ENCODE measurements at regions not wholly inside any gene's neighbourhood (a gene's known extent, or its start where the extent isn't known, plus 50 kb on each side); places are given as distances from the start of the nearest gene placed in this dataset.
A peak's percentile ranks its signal among the peaks of the same experiment; 100 is the strongest.

DNA sequence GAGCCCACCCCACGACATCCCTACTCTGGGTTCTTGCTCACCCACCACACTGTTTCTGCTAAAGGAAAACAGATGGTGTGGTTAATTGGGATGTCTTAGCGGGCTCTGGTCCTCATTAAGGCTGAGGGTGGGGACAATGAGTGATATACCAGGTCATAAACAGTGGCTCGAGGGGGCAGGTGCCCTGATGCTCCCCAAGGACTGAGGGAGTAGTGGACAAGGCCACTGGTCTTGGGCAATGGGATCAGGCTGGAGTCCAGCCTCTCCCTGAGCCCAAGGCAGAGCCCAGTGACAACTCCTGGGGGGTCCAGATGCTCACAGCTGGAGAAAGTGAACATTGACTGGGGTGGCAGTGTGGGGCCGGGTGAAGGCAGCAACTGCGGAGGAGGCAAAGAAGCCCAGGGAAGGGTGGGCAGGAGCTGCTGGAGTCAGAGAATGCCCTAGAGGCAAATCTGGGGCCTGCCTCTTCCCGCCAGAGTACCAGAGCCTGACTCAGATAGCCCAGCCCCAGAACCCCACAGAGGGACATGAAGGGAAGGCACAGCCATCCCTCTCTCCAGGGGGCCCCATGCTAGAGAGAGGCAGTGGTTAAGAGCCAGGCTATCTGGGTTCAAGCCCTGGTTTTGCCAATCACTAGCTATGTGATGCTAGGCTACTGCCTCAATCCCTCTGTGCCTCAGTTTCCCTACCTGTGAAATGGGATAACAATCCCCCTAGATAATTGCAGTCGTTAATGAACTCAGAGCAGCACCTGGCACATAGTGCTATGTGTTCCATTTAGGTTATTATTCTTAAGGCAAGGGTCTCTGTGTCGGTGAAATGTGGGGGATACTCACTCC is 72.3 kb downstream of the MRPL14 start:
- H3K27ac Mint-ChIP-seq = no peak overlapping the region
- H3K4me3 Mint-ChIP-seq (ENCODE audit: low read depth) = no peak overlapping the region
- peaks cover 24% of the 10 kb centered on the region for H3K4me1 Mint-ChIP-seq (ENCODE audit: low read depth)
- intact Hi-C loops (cut with micrococcal nuclease) = loop anchor here (5.0 kb wide), 1 partner anchor 53 kb away; no protein-coding TSS in a partner anchor
- DNase-seq (ENCODE audit: low spot score) = no peak
- H3K27me3 Mint-ChIP-seq (ENCODE audit: low read depth) = no peaks in the 10 kb centered on the region
- no peaks in the 10 kb centered on the region for H3K9me3 Mint-ChIP-seq
- H3K36me3 Mint-ChIP-seq (ENCODE audit: low read depth) = no peaks in the 10 kb centered on the region

DNA sequence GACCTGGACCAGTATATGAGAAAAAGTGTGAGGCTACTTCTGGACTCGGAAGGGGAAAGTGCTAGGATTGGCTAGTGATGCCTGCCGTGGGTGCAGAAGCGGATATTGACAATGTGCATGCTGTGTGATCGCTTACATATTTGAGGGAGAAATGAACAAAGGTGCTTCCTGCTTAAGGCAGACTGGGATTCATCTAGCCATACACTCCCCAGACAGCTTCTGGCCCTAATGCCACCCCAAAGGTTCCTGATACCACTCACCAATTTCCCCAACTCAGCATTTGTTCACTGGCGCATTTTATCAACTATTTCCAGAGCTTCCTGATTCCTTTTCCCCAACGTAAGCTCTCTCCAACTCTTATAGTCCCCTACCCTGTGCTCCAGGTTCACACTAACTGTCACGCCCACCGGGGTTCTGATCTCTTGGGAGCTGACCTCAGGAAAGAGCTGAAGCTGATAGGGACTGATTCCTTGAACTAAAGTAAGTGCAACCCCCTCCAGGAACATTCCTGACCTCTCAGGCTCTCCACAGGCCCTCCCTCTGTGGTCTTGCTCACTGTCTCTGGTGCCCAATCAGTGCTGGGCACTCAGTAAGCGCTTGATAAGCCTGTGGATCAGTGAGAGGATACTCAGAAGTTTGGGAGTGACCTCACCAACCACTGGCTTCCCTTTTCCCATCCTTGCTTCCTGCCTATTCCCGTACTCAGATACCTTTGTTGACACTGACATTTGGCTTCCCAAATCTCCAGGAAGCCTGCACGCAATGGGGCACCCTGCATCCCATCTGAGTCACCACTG is 73.3 kb downstream of the MRPL14 start:
- Mint-ChIP-seq H3K9me3 (no peaks in the 10 kb centered on the region), H3K4me3 (ENCODE audit: low read depth) (no peak overlapping the region), H3K27me3 (ENCODE audit: low read depth) (no peaks in the 10 kb centered on the region), H3K27ac (no peak overlapping the region), H3K36me3 (ENCODE audit: low read depth) (no peaks in the 10 kb centered on the region), H3K4me1 (ENCODE audit: low read depth) (peaks cover 29% of the 10 kb centered on the region)
- intact Hi-C loops (cut with micrococcal nuclease) = no loop called here
- DNase-seq (ENCODE audit: low spot score) = no peak

DNA sequence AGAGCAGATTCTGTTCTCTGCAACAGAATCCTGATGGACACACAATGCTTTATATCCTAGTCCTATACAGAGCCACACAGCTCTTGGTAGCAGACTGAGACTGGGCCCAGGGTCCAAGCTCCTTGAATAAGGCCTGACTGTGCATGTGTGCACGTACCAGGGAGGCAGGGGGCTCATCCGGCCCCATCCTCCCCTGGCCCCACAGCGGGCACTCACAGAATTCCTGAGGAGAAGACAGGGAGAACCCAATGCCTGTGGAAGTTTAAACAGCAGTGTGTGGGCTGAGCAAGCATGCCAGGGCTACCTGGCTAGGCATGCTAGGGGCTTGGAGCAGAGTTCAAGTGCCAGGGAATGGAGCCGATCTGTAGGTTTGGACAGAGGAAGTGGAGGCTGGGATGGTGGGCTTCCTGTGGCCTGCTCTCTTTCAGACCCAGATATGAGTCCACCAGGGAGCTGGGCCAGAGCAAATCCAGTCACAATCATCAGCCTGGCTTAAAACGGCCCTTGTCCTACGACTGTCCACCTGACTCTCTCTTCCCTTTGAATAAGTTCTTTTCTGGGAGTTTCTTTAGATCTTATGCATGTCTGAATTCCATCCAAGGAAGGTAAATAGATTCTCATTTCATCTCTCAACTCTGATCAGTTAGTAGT is 74.0 kb downstream of the MRPL14 start:
- intact Hi-C loops (cut with micrococcal nuclease) = no loop called here
- H3K27ac Mint-ChIP-seq = no peak overlapping the region

DNA sequence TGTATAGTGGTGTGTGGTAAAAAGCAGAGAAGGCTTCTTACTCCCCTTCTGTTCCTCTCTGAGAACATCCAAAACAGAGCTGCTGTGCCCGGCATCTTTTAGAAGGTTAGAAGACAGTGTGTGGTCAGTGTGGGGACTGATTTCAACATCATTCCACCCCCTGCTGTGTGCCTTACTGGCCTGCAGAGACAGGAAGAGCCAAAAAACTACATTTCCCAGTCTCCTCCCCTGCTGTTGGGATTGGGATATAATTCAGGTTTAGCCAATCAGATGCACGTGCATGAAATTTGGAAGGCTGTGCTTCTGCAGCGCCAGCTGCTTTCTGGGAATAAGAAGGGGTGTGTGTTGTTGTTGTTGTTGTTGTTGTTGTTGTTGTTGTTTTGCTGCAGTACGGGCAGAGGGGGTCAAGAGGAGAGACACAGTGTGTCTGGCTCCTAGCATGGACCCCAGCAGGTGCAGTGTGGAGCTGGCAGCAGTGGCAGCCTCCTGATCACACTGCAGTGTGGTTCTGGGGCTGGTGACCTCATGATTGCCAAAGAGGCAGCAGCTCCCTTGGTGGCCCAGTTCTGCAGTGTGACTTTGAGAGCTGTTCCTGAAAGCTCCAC is 74.7 kb downstream of the MRPL14 start:
- intact Hi-C loops (cut with micrococcal nuclease) = no loop called here
- no peak for DNase-seq (ENCODE audit: low spot score)
- no peak overlapping the region for H3K27ac Mint-ChIP-seq
- no peaks in the 10 kb centered on the region for H3K36me3 Mint-ChIP-seq (ENCODE audit: low read depth)
- H3K4me1 Mint-ChIP-seq (ENCODE audit: low read depth) = peaks cover 23% of the 10 kb centered on the region
- no peak overlapping the region for H3K4me3 Mint-ChIP-seq (ENCODE audit: low read depth)
- no peaks in the 10 kb centered on the region for H3K27me3 Mint-ChIP-seq (ENCODE audit: low read depth)
- H3K9me3 Mint-ChIP-seq = no peaks in the 10 kb centered on the region

More for the DNA sequence above, 74.0 kb downstream of the MRPL14 start:
- Mint-ChIP-seq H3K4me1 (ENCODE audit: low read depth) (peaks cover 28% of the 10 kb centered on the region), H3K27me3 (ENCODE audit: low read depth) (no peaks in the 10 kb centered on the region), H3K36me3 (ENCODE audit: low read depth) (no peaks in the 10 kb centered on the region), H3K9me3 (no peaks in the 10 kb centered on the region), H3K4me3 (ENCODE audit: low read depth) (no peak overlapping the region)
- DNase-seq (ENCODE audit: low spot score) = no peak

DNA sequence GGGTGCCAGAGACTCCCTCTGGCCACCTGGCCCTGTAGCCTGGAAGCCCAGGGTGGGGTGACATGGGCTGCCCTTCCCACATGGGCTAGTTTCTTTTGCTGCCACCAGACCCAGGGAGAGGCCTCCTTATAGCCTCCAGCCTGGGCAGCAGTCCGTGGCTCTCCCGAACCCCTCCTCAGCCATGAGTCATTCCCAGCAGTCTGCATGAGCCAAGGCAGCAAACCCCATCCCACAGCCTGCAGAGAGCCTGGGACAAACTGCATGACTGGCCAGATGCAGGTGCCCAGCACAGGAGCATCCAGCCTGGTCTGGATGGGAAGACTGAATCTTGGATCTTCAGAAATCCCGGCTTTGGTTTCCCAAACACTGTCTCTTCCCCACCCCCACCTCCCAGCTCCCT is 75.7 kb downstream of the MRPL14 start:
- Mint-ChIP-seq H3K9me3 (no peaks in the 10 kb centered on the region), H3K27me3 (ENCODE audit: low read depth) (no peaks in the 10 kb centered on the region), H3K36me3 (ENCODE audit: low read depth) (no peaks in the 10 kb centered on the region), H3K4me3 (ENCODE audit: low read depth) (no peak overlapping the region), H3K4me1 (ENCODE audit: low read depth) (peaks cover 25% of the 10 kb centered on the region), H3K27ac (no peak overlapping the region)
- intact Hi-C loops (cut with micrococcal nuclease) = no loop called here
- no peak for DNase-seq (ENCODE audit: low spot score)

DNA sequence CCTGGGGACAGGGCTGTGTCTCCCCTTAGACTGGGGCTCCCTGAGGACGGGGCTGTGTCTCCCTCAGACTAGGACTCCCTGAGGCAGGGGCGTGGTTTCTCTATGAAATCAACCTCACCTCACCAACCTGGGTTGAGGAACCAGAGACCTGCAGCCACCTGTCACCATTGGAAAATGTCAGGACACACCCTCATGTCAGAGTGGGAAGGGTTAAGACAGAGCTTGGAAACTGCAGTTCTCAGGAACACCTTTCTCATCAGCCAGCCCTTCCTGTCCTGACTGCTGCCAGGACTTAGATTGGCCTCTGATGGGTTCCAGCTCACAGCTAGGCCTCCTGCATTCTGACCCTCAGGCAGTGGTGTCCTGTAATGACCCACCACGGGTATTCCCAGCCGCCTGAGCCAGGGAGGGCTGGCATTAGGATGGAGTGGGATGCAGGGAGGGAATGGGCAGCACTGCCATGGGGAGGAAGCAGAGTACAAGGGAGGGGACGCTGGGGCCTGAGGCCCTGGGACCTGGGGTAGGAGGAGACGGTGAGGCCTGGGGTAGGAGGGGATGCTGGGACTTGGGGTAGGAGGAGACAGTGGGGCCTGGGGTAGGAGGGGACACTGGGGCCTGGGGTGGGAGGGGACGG is 76.3 kb downstream of the MRPL14 start:
- DNase-seq (ENCODE audit: low spot score) = no peak
- Mint-ChIP-seq H3K4me1 (ENCODE audit: low read depth) (peaks cover 25% of the 10 kb centered on the region), H3K9me3 (no peaks in the 10 kb centered on the region), H3K27me3 (ENCODE audit: low read depth) (no peaks in the 10 kb centered on the region), H3K36me3 (ENCODE audit: low read depth) (no peaks in the 10 kb centered on the region), H3K4me3 (ENCODE audit: low read depth) (no peak overlapping the region), H3K27ac (no peak overlapping the region)
- intact Hi-C loops (cut with micrococcal nuclease) = no loop called here

DNA sequence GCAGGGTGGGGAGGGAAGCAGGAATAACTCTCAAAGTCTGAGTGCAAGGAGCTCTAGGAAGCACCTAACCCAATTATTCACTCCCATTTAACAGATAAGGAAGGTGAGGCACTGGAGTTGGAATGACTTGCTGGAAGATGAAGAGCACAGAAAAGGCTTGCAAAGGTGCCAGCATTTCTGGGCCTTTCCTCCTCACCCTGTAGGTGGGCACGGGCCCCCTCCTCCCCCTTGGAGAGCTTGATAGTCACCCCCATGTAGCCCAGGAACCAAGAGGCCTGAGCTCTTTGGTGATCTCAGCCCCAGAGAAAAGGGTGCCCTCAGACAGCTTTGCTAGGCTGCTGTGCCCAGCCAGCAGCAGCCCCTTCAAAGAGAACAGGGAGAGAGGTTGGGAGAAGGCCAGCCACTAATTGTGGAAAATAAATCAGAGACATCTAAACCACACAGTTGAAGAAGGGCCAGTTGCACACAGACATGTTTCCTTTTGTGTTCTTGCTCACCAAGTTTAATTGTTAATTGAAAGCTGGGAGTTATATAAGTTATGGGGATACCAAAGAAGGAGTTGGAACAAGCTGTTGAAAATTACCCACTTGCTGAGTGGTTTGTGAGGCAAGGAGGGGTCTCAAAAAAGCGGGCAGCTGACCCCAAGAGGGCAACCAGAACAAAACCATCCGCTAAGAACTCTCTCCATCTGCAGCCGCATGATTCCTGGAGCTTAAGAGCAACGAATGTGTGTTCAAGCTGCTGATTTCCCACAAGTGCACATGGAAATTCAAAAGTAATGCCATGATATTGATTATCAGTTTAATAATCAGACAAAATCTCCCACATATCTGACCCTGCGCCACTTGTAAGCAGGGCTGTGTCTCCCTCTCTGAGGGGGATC is 77.0 kb downstream of the MRPL14 start:
- Mint-ChIP-seq H3K36me3 (ENCODE audit: low read depth) (no peaks in the 10 kb centered on the region), H3K9me3 (no peaks in the 10 kb centered on the region), H3K27me3 (ENCODE audit: low read depth) (no peaks in the 10 kb centered on the region), H3K4me3 (ENCODE audit: low read depth) (no peak overlapping the region), H3K4me1 (ENCODE audit: low read depth) (peaks cover 25% of the 10 kb centered on the region), H3K27ac (no peak overlapping the region)
- no peak for DNase-seq (ENCODE audit: low spot score)
- intact Hi-C loops (cut with micrococcal nuclease) = loop anchor here (1.0 to 2.0 kb wide), 2 partner anchors 8 to 25 kb away; no protein-coding TSS in a partner anchor

DNA sequence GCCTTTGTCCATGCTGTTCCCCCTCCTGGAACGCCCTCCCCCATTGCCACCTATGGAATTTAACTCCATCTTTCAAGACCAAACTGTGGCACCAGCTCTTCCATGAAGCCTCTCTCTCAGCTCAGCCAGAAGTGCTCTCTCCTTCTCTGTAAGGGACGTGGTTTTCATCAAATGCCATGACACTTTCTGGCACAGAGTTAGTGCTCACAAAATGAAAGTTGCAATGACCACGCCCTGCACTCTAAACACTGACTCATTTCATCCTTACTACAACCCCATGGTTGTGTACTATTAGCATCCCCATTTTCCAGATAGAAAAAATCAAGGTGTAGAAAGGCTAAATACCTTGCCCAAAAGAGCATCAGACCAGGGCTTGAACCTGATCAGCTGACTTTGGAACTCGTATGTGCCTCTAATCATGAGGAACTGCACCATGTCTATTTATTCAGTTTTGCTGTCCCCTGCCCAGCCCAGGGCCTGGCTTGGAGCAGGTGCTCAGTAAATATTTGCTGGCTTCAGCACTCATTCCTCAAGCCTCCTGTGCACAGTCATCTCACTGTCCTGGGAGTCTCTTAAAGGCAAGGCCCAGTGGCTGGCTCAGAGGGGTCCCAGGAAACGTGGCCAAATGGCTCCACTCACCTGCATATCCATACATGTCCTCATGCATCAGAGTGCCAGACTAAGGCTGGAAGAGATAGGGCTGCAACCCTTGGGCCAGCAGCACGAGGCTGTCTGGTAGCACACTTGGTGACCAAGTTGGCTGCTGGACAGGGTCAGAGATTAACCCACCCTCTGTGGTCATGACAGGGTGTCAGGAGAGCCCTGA is 77.9 kb downstream of the MRPL14 start:
- intact Hi-C loops (cut with micrococcal nuclease) = loop anchor here (1.0 to 2.0 kb wide), 2 partner anchors 9 to 25 kb away; no protein-coding TSS in a partner anchor
- Mint-ChIP-seq H3K36me3 (ENCODE audit: low read depth) (no peaks in the 10 kb centered on the region), H3K9me3 (no peaks in the 10 kb centered on the region), H3K27me3 (ENCODE audit: low read depth) (no peaks in the 10 kb centered on the region), H3K4me1 (ENCODE audit: low read depth) (peaks cover 25% of the 10 kb centered on the region), H3K27ac (peak overlapping the region; percentile 90), H3K4me3 (ENCODE audit: low read depth) (peak overlapping the region; percentile 38)
- DNase-seq (ENCODE audit: low spot score) = peak; percentile 36

DNA sequence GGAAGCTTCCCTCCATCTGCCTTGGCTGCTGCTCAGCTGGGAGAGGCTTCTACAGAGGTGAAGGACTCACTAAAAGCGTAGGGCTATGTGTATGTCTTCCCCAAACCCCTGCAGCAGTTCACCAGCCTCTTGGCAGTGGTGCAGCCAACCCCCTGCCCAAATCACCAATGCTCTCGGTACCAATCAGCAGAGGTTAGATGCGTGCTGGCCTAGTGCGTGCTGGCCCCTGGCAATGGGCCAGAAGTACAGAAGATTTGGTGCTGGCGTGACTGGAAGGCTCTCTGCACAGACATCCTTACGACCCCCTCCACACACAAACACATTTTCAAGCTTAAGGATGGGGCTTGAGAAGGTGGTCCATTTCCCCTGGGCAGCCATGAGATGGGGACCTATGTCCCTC is 79.0 kb downstream of the MRPL14 start:
- no peaks in the 10 kb centered on the region for H3K27me3 Mint-ChIP-seq (ENCODE audit: low read depth)
- H3K4me1 Mint-ChIP-seq (ENCODE audit: low read depth) = peaks cover 25% of the 10 kb centered on the region
- intact Hi-C loops (cut with micrococcal nuclease) = loop anchor here (2.0 kb wide), 1 partner anchor 27 kb away; no protein-coding TSS in a partner anchor
- no peak overlapping the region for H3K4me3 Mint-ChIP-seq (ENCODE audit: low read depth)
- no peaks in the 10 kb centered on the region for H3K36me3 Mint-ChIP-seq (ENCODE audit: low read depth)
- no peaks in the 10 kb centered on the region for H3K9me3 Mint-ChIP-seq
- DNase-seq (ENCODE audit: low spot score) = no peak
- H3K27ac Mint-ChIP-seq = peak overlapping the region; percentile 90

DNA sequence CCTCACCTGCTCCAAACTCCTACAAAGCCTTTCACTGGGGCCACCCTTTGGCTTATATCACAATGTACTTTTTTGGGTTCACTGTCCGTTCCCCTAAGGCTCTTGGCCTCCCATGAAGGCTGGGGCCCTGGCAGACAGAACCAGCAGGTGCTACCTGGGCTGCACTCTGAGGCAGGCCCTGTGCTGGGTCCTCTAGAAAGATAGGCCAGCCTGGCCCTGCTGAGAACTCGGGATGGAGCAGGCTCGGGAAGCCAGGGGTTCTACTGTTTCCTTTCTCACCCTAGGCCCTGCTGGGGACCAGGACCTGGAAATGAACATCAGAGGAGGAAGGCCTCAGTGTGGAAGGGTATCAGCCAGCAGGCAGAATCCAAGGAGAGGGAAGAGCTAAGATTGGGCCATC is 79.5 kb downstream of the MRPL14 start:
- H3K27ac Mint-ChIP-seq = no peak overlapping the region
- no peak for DNase-seq (ENCODE audit: low spot score)
- no peak overlapping the region for H3K4me3 Mint-ChIP-seq (ENCODE audit: low read depth)
- no peaks in the 10 kb centered on the region for H3K27me3 Mint-ChIP-seq (ENCODE audit: low read depth)
- H3K4me1 Mint-ChIP-seq (ENCODE audit: low read depth) = peaks cover 25% of the 10 kb centered on the region
- no peaks in the 10 kb centered on the region for H3K9me3 Mint-ChIP-seq
- H3K36me3 Mint-ChIP-seq (ENCODE audit: low read depth) = no peaks in the 10 kb centered on the region
- intact Hi-C loops (cut with micrococcal nuclease) = loop anchor here (2.0 kb wide), 1 partner anchor 27 kb away; no protein-coding TSS in a partner anchor

DNA sequence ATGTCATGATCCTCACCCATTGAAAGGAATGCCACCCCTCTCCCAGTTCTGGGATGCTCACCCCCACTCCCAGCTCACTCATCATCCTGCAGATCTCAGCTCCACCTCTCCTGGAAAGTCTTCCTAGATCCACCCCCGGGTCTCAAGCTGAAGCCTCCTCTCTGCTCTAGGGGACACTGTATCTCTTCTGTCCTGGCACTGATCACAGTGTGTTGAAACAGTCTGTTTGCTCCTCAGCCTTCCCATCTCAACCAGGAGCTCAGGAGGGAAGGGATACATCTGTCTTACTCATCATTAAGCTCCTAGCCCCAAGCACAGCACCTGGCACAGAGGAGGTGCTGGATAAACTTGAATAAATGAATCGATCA is 80.1 kb downstream of the MRPL14 start:
- Mint-ChIP-seq H3K27me3 (ENCODE audit: low read depth) (no peaks in the 10 kb centered on the region), H3K36me3 (ENCODE audit: low read depth) (no peaks in the 10 kb centered on the region), H3K9me3 (no peaks in the 10 kb centered on the region), H3K27ac (no peak overlapping the region), H3K4me1 (ENCODE audit: low read depth) (peaks cover 19% of the 10 kb centered on the region), H3K4me3 (ENCODE audit: low read depth) (no peak overlapping the region)
- DNase-seq (ENCODE audit: low spot score) = no peak
- intact Hi-C loops (cut with micrococcal nuclease) = no loop called here

All from activated T-helper 2 cell treated with anti-CD3 and anti-CD28 coated beads, Interferon-gamma antibody, Interleukin-2, Interleukin-4, amounts not matched to agents 10 μg/mL and 5 μg/mL and 100 μg/mL, durations not matched to agents 14 hours and 24 hours and 36 hours (primary cell).